Activated naive CD8-positive, alpha-beta T cell (primary cell): ENCODE measurements at regions not wholly inside any gene's neighbourhood (a gene's known extent, or its start where the extent isn't known, plus 50 kb on each side); places are given as distances from the start of the nearest gene placed in this dataset.

Source experiments
- H3K27ac Mint-ChIP-seq: one replicate; pipeline ENCODE4 v1.8.0; 2021; ENCODE audit warnings: mixed read lengths
- H3K27me3 Mint-ChIP-seq: one replicate; pipeline ENCODE4 v1.8.0; 2021; ENCODE audit warnings: mixed read lengths
- H3K36me3 Mint-ChIP-seq: one replicate; pipeline ENCODE4 v1.8.0; 2021; ENCODE audit warnings: mixed read lengths
- H3K4me1 Mint-ChIP-seq: one replicate; pipeline ENCODE4 v1.8.0; 2021; ENCODE audit warnings: low read depth, mixed read lengths
- H3K4me3 Mint-ChIP-seq: one replicate; pipeline ENCODE4 v1.8.0; 2021; ENCODE audit warnings: mild to moderate bottlenecking, mixed read lengths
- H3K9me3 Mint-ChIP-seq: one replicate; pipeline ENCODE4 v1.8.0; 2021; ENCODE audit warnings: low read depth, mixed read lengths

DNA sequence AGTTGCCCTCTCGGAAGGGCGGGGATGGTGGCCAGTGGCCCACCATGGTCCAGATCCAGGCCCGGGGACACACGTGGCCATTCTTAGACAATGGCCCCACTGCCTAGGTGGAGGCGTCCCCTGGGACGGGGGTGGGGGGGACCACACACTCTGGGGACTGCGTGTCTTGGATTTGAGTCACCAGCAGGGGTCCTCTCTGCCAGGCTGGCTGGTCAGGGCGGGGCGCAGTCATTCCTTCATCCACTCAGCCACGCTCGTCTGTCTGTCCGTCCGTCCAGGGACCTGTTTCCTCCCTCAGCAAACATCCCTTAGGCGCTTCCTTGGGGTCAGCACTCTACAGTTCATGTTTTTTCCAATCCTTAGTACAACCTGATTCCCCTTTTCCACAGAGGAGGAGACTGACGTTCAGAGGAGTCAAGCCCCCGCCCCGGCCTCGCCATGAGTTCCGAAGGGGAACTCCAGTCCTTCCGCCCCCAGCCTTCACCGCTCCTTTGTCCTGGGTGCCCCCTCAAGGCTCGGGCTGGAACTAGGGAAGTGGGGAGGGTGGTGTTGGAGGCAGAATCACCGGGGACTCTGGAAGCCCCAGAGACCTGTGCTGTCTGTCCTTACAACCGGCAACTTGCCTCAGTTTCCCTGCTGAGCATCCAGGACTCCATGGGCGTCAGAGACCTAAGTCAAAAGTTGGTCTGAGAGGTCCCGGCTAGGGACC is 276.6 kb upstream of the MVB12B start:
- Mint-ChIP-seq H3K9me3 (no peaks in the 10 kb centered on the region), H3K36me3 (peaks cover 3% of the 10 kb centered on the region), H3K27me3 (peaks cover 8% of the 10 kb centered on the region), H3K4me3 (no peak overlapping the region), H3K4me1 (no peaks in the 10 kb centered on the region), H3K27ac (no peak overlapping the region)

DNA sequence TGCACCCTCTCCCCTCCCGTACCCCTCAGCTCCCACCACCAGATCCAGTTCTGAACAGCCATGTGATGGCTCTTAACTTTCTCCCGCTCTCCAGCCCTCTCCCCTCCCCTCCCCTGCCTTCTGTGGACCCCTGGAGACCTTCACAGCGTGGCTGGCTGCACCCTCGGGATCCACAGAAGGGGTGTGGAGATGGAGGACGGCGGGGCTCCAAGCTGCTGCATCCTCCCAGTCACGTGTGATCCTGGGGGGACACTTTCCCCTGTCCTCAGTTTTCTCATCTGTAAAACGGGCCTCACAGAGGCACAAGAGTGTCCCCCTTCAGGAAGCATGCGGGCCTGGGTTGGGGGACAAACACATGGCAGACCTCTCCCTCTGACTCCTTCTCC is 276.0 kb upstream of the MVB12B start:
- Mint-ChIP-seq H3K4me1 (no peaks in the 10 kb centered on the region), H3K9me3 (no peaks in the 10 kb centered on the region), H3K27me3 (peaks cover 8% of the 10 kb centered on the region), H3K27ac (no peak overlapping the region), H3K4me3 (no peak overlapping the region), H3K36me3 (peaks cover 3% of the 10 kb centered on the region)

DNA sequence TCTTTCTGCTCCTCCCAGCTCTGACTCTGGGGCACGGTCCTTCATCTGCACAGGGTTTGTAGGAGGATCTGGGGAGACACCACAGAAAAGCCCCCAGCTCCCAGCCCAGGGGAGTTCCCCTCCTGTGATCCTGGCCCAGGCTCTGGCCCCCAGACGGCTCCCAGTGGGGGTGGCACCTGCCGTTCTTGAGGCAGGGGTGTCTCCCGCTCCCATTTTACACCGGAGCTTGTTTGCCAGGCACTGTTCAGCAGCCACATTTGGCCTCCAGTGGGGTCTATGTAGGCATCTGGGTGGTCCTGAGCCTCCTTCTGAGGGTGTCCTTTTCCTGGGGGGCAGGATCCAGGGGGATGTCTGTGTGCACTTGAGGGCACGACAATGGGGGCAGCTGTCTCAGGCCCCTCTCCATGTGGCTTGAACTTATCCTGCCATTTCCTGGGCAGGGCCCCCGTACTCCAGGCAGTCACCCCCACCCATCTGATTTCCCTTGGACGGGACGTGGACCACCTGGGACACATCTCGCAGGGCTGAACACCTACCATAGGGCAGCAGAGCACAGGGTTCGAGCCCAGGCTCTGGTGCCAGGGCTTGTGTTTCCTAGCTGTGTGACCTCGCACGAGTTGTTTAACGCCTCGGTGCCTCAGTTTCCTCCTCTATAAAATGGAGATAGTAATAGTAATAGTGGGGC is 275.0 kb upstream of the MVB12B start:
- Mint-ChIP-seq H3K36me3 (no peaks in the 10 kb centered on the region), H3K9me3 (no peaks in the 10 kb centered on the region), H3K4me3 (no peak overlapping the region), H3K4me1 (no peaks in the 10 kb centered on the region), H3K27me3 (peaks cover 6% of the 10 kb centered on the region), H3K27ac (no peak overlapping the region)

- Mint-ChIP-seq H3K4me3 (no peak overlapping the region), H3K27ac (no peak overlapping the region), H3K36me3 (no peaks in the 10 kb centered on the region), H3K4me1 (no peaks in the 10 kb centered on the region), H3K9me3 (no peaks in the 10 kb centered on the region), H3K27me3 (peaks cover 6% of the 10 kb centered on the region)
These were observed 273.8 kb upstream of the MVB12B start for GRCh38 chr9:126052791-126053190.

DNA sequence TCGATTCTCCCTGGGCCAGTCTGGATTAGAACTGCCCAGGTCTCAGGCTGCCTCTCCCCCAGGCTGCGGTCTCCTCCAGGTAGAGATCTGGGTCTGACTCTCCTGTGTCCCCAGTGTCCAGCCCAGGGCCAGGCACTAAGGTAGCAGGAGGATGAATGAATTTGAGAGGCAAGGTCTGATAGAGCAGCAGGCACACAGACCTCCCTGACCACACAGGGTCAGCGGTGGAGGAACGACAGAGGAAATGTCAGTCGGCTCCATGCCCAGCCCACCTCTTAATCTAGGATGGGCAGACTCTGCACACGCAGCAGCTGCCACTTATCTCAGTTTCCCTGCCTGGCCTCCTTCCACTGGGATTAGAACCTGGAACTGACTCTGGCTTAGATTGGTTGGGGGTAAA is 272.7 kb upstream of the MVB12B start:
- Mint-ChIP-seq H3K9me3 (no peaks in the 10 kb centered on the region), H3K27me3 (peaks cover 6% of the 10 kb centered on the region), H3K4me1 (no peaks in the 10 kb centered on the region), H3K27ac (no peak overlapping the region), H3K4me3 (no peak overlapping the region), H3K36me3 (no peaks in the 10 kb centered on the region)

DNA sequence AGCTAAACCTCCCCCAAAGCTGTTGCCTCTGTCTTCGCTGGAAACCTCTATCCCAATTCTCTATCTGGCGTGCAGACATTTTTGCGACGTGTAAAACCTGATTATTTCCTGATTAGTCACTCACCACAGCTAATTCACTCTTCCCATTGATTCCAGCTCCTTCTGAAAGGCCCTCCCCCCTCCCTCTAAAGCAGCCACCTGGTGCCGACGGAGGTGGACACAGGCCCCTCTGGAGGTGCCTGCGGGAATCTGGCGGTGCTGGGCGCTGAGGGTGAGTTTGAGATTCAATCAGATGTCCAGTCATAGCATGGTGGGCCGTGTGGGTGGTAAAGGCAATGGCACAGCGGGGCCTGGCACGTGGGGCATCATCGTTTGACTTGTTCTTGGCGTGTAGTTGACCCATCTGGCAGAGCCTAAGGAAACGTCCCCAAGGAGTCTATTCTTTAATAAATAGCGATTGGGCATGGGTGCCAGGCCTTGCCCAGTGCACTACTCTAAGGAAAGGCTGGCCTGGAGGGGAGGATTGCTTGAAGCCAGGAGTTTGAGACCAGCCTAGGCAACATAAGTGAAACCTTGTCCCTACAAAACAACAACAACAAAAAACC is 271.1 kb upstream of the MVB12B start:
- peaks cover 6% of the 10 kb centered on the region for H3K27me3 Mint-ChIP-seq

DNA sequence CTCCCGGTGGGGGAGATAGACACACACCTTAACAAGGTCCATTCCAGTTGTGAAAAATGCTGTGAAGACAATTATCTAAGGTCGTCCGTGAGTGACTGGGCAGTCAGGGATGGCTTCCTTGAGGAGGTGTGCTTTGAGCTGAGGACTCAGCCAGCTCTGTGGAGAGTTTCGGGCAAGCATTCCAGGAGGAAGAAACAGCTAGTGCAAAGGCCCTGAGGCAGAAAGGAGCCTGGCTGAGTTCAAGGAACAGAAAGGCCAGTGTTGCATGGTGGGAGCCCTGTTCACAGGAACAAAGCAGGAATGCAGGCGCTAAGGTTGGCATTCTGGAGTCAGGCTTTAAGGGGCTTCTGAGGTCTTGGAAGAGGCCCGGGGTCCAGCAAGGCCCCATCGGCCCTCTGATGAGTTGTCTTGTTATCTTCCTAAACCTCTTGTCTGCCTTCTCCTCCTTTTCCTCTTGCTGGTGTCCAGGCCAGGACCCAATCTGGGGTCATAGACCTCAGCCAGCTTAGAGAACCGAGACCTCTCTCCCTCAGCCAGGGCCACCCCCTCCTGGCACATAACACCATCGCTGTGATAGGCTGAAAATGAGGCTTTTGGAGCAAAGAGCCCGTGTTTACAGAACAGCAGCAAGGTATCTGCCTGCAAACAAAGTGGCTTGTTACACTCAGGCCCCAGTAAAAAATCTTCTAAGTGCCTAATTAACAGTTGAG is 270.2 kb upstream of the MVB12B start:
- Mint-ChIP-seq H3K27ac (no peak overlapping the region), H3K36me3 (no peaks in the 10 kb centered on the region), H3K27me3 (peaks cover 3% of the 10 kb centered on the region), H3K4me3 (no peak overlapping the region), H3K9me3 (no peaks in the 10 kb centered on the region), H3K4me1 (no peaks in the 10 kb centered on the region)

More for the DNA sequence above, 271.1 kb upstream of the MVB12B start:
- no peak overlapping the region for H3K4me3 Mint-ChIP-seq
- no peaks in the 10 kb centered on the region for H3K36me3 Mint-ChIP-seq
- H3K4me1 Mint-ChIP-seq, result no peaks in the 10 kb centered on the region
- H3K9me3 Mint-ChIP-seq, result no peaks in the 10 kb centered on the region
- H3K27ac Mint-ChIP-seq, result no peak overlapping the region

GRCh38 chr9:126057121-126057825 is 269.4 kb upstream of the MVB12B start:
- Mint-ChIP-seq H3K27me3 (peaks cover 3% of the 10 kb centered on the region), H3K36me3 (no peaks in the 10 kb centered on the region), H3K27ac (no peak overlapping the region), H3K9me3 (no peaks in the 10 kb centered on the region), H3K4me3 (no peak overlapping the region), H3K4me1 (no peaks in the 10 kb centered on the region)

- no peak overlapping the region for H3K27ac Mint-ChIP-seq
- peaks cover 3% of the 10 kb centered on the region for H3K27me3 Mint-ChIP-seq
- no peak overlapping the region for H3K4me3 Mint-ChIP-seq
- no peaks in the 10 kb centered on the region for H3K36me3 Mint-ChIP-seq
- H3K9me3 Mint-ChIP-seq, result no peaks in the 10 kb centered on the region
- H3K4me1 Mint-ChIP-seq, result no peaks in the 10 kb centered on the region
These were observed 268.6 kb upstream of the MVB12B start for GRCh38 chr9:126058011-126058531.

GRCh38 chr9:126058591-126058990 is 268.0 kb upstream of the MVB12B start:
- H3K9me3 Mint-ChIP-seq, result no peaks in the 10 kb centered on the region
- no peak overlapping the region for H3K4me3 Mint-ChIP-seq
- H3K27ac Mint-ChIP-seq, result no peak overlapping the region
- no peaks in the 10 kb centered on the region for H3K36me3 Mint-ChIP-seq
- peaks cover 3% of the 10 kb centered on the region for H3K27me3 Mint-ChIP-seq
- H3K4me1 Mint-ChIP-seq, result no peaks in the 10 kb centered on the region

- H3K4me3 Mint-ChIP-seq, result no peak overlapping the region
- no peak overlapping the region for H3K27ac Mint-ChIP-seq
- H3K36me3 Mint-ChIP-seq, result no peaks in the 10 kb centered on the region
- H3K27me3 Mint-ChIP-seq, result peaks cover 3% of the 10 kb centered on the region
- H3K9me3 Mint-ChIP-seq, result no peaks in the 10 kb centered on the region
- no peaks in the 10 kb centered on the region for H3K4me1 Mint-ChIP-seq
These were observed 265.1 kb upstream of the MVB12B start for GRCh38 chr9:126061575-126061974.

DNA sequence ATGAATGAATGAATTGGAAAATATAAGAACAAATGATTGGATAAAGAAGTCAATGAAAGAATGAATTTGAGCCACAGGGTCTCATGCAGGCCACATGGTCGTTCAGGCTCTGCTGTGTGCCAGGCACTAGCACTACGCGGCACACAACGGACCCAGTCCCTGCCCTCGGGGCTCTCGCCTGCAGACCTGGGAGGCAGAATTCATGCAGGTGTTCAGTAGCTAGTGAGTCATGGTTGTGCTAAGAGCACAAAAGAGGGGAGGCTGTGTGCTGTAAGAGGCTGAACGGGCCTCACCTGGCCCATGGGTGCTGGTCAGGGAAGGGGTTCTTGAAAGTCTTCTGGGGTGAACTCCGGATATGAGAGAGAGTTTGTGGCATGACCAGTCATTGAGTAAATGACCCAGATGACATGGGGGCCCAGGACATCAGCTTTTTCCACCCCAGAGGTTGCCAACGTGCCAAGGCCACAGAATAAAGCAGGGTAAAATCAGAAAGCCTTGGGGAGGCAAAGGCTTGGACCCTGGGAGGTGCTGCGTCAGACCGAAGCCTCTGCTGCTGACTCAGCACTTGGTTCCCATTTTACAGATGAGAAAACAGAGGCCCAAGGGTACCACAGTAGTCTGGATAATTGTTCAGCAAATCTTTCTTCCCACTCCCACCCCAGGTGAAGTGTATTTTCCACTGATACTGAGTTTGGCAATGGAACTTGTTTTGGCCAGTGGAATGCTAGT is 264.3 kb upstream of the MVB12B start:
- no peak overlapping the region for H3K27ac Mint-ChIP-seq
- no peaks in the 10 kb centered on the region for H3K4me1 Mint-ChIP-seq
- no peaks in the 10 kb centered on the region for H3K36me3 Mint-ChIP-seq
- H3K27me3 Mint-ChIP-seq, result peaks cover 3% of the 10 kb centered on the region
- H3K9me3 Mint-ChIP-seq, result no peaks in the 10 kb centered on the region
- no peak overlapping the region for H3K4me3 Mint-ChIP-seq

DNA sequence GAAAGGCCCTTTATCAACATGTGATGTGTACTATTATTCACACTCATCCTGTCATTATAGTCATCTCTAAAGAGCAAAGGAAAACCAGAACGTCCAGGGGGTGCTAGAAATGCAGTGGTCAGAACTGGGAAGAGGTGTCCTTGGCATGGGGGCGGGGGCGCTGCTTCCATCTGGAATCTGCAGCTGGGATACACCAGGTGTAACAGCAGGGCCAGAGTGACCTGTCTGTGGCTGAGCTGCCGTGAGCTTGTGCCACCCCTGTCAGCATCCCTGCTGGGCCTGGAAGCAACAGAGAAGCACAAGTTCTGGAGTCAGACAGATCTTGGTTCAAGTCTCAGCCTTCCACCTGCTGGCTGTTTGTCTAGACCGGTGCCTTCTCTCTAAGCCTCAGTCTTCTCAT is 263.3 kb upstream of the MVB12B start:
- Mint-ChIP-seq H3K27ac (no peak overlapping the region), H3K9me3 (no peaks in the 10 kb centered on the region), H3K4me3 (no peak overlapping the region), H3K36me3 (no peaks in the 10 kb centered on the region), H3K27me3 (peaks cover 3% of the 10 kb centered on the region), H3K4me1 (no peaks in the 10 kb centered on the region)

GRCh38 chr9:126066131-126066530 is 260.5 kb upstream of the MVB12B start:
- Mint-ChIP-seq H3K27me3 (peaks cover 3% of the 10 kb centered on the region), H3K36me3 (no peaks in the 10 kb centered on the region), H3K27ac (no peak overlapping the region), H3K4me1 (no peaks in the 10 kb centered on the region), H3K9me3 (no peaks in the 10 kb centered on the region), H3K4me3 (no peak overlapping the region)
